Vagina (tissue), 2 donors: ENCODE measurements at regions not wholly inside any gene's neighbourhood (a gene's known extent, or its start where the extent isn't known, plus 50 kb on each side); places are given as distances from the start of the nearest gene placed in this dataset.
"Not testable (repeated sequence)": the region's sequence is repeated elsewhere in the genome, so short reads cannot be mapped to it uniquely, and the experiment has no call there.

Experiments
- DNase-seq, 2 donors: peaks; one replicate each; pipeline ENCODE4 v3.0.0-alpha.2; 2017; ENCODE audit errors: extremely low spot score in 2 of 2
- H3K27ac ChIP-seq: fragments of 200-600 bp; sonication (generic); one replicate; pipeline ENCODE4 v1.5.1; 2019
- H3K27me3 ChIP-seq: fragments of 200-600 bp; sonication (generic); one replicate; pipeline ENCODE4 v1.5.1; 2019
- H3K36me3 ChIP-seq, 2 donors: fragments of 200-600 bp; sonication (generic); one replicate each; pipeline ENCODE4 v1.5.1; 2017 to 2019
- H3K4me1 ChIP-seq: fragments of 200-600 bp; sonication (generic); one replicate; pipeline ENCODE4 v1.5.1; 2019
- H3K4me3 ChIP-seq, 2 donors: fragments of 200-600 bp; sonication (generic); 1 replicate in 1 of 2; 2 replicates in 1 of 2; pipeline ENCODE4 v1.5.1; 2016 to 2019
- H3K9me3 ChIP-seq: fragments of 200-600 bp; sonication (generic); one replicate; pipeline ENCODE4 v1.5.1; 2019
- CTCF ChIP-seq, 3 experiments: fragments of 450-650 bp in 2 of 3; fragments of 200-600 bp in 1 of 3; sonication (generic) in 1 of 3; IDR thresholded peaks; one replicate each; pipeline ENCODE4 v1.5.1; 2017 to 2019; ENCODE audit warnings: antibody characterized with exemption in 3 of 3, mild to moderate bottlenecking in 2 of 3, moderate library complexity in 2 of 3
- POLR2A ChIP-seq, 2 donors: fragments of 450-650 bp; IDR thresholded peaks; one replicate each; pipeline ENCODE4 v1.6.1; 2017; ENCODE audit warnings: antibody characterized with exemption in 2 of 2, mild to moderate bottlenecking in 2 of 2, moderate library complexity in 2 of 2
- POLR2AphosphoS5 ChIP-seq, 2 donors: sonication (generic); formaldehyde crosslinking; IDR thresholded peaks; one replicate each; pipeline ENCODE4 v1.9.0; 2017; ENCODE audit warnings: antibody characterized with exemption in 2 of 2, mild to moderate bottlenecking in 2 of 2, low read depth in 1 of 2; ENCODE audit not compliant: insufficient read depth in 1 of 2
- intact Hi-C: fragments of 100-400 bp; cut with DNase I; formaldehyde crosslinking; loops from one replicate; pipeline ENCODE4 v1.15.1; 2023

DNA sequence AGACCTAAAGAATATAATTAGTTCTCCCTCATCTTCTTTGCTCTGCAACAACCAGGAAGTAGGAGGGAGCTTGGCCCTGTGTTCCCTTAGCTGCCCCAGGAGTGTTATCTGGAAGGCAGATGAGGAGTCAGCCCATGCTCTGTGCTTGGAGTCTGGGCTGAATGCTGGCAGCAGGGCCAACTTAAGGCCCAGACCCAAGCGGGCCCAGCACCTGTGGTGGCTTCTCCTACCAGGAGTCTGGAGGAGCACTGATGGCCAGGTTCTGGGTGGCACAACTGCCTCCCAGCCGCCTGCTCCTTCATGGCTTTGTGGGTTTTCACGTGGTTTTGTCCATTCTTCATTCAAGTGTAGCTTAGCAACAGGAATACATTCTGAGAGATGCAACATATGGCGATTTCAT lies 1910.7 kb upstream of the LRRTM1 start:
- Histone ChIP-seq H3K4me3 (no peak overlapping the region), H3K4me1 (no peaks in the 10 kb centered on the region), H3K27me3 (no peaks in the 10 kb centered on the region), H3K9me3 (no peaks in the 10 kb centered on the region), H3K36me3 (no peaks in the 10 kb centered on the region), H3K27ac (no peak overlapping the region)
- no peak for DNase-seq
- intact Hi-C loops: no loop called here
- TF ChIP-seq POLR2AphosphoS5 (IDR thresholded peaks at IDR 0.05; ENCODE audit: insufficient read depth in 1 of 2, low read depth in 1 of 2) (no peak), POLR2A (IDR thresholded peaks at IDR 0.05) (no peak), CTCF (IDR thresholded peaks at IDR 0.05) (no peak)

DNA sequence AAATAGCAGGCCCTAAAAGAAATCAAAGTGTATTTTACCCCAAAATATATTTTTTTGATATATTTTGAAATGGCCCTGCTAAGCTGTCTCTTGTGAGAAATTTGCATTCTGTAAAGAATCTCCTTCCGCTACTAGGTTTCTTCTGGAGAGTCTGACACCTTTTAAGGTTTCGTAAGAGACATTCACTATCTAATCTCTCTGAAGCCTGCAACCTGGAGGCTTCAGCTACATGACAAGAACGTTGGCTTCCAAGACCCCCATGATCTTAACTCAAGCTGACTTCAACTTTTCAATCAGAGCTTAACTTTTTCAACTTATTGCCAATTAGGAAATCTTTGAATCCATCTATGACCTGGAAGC lies 1894.9 kb upstream of the LRRTM1 start:
- Histone ChIP-seq H3K27ac (no peak overlapping the region), H3K4me3 (no peak overlapping the region), H3K4me1 (no peaks in the 10 kb centered on the region), H3K36me3 (no peaks in the 10 kb centered on the region), H3K9me3 (no peaks in the 10 kb centered on the region), H3K27me3 (no peaks in the 10 kb centered on the region)
- no peak for DNase-seq
- intact Hi-C loops: no loop called here
- no peak for TF ChIP-seq POLR2AphosphoS5 (IDR thresholded peaks at IDR 0.05; ENCODE audit: insufficient read depth in 1 of 2, low read depth in 1 of 2)
- no peak for TF ChIP-seq CTCF (IDR thresholded peaks at IDR 0.05)
- TF ChIP-seq POLR2A (IDR thresholded peaks at IDR 0.05): no peak

GRCh38 chr2:82198809-82199492 lies 1894.4 kb upstream of the LRRTM1 start:
- DNase-seq: no peak
- intact Hi-C loops: no loop called here
- TF ChIP-seq POLR2AphosphoS5 (IDR thresholded peaks at IDR 0.05; ENCODE audit: insufficient read depth in 1 of 2, low read depth in 1 of 2): no peak
- Histone ChIP-seq H3K4me3 (no peak overlapping the region), H3K36me3 (no peaks in the 10 kb centered on the region), H3K27ac (no peak overlapping the region), H3K27me3 (no peaks in the 10 kb centered on the region), H3K4me1 (no peaks in the 10 kb centered on the region), H3K9me3 (no peaks in the 10 kb centered on the region)

GRCh38 chr2:82182270-82182669 lies 1877.7 kb upstream of the LRRTM1 start:
- no peaks in the 10 kb centered on the region for H3K4me1 ChIP-seq
- no peaks in the 10 kb centered on the region for H3K36me3 ChIP-seq
- no peaks in the 10 kb centered on the region for H3K9me3 ChIP-seq
- no peak overlapping the region for H3K4me3 ChIP-seq
- DNase-seq: no peak
- intact Hi-C loops: no loop called here
- H3K27ac ChIP-seq: no peak overlapping the region
- TF ChIP-seq POLR2A (IDR thresholded peaks at IDR 0.05) (no peak), CTCF (IDR thresholded peaks at IDR 0.05) (no peak), POLR2AphosphoS5 (IDR thresholded peaks at IDR 0.05; ENCODE audit: insufficient read depth in 1 of 2, low read depth in 1 of 2) (no peak)
- no peaks in the 10 kb centered on the region for H3K27me3 ChIP-seq

- H3K36me3 ChIP-seq, H3K9me3 ChIP-seq, H3K27ac ChIP-seq, intact Hi-C loops, H3K4me3 ChIP-seq, H3K27me3 ChIP-seq, H3K4me1 ChIP-seq, DNase-seq: not testable (repeated sequence)
Measured at GRCh38 chr2:82175210-82175609, 1870.7 kb upstream of the LRRTM1 start.

DNA sequence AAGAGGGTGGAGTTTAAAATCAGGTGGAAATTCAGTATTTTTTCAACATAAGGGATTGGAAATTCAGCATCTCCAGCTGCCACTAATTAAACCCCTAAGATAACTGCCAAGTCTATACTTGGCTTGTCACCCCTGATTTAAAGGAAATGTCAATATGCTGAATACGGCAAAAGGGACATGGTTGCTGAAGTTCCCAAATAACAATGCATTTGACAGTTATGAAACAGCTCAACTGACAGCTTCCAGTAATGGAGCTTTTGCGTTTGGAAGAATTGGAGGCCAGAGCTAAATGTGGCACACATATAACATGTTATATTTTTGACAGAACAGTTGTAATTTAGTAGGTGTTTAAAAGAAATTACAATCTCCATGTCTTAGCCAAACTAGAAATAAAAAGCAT lies 1867.9 kb upstream of the LRRTM1 start:
- intact Hi-C loops: no loop called here

More for the DNA sequence above, 1867.9 kb upstream of the LRRTM1 start:
- no peak for TF ChIP-seq POLR2AphosphoS5 (IDR thresholded peaks at IDR 0.05; ENCODE audit: insufficient read depth in 1 of 2, low read depth in 1 of 2)
- no peak for TF ChIP-seq CTCF (IDR thresholded peaks at IDR 0.05)
- no peak for TF ChIP-seq POLR2A (IDR thresholded peaks at IDR 0.05)
- Histone ChIP-seq H3K4me3 (no peak overlapping the region), H3K9me3 (no peaks in the 10 kb centered on the region), H3K4me1 (no peaks in the 10 kb centered on the region), H3K36me3 (no peaks in the 10 kb centered on the region), H3K27me3 (no peaks in the 10 kb centered on the region), H3K27ac (no peak overlapping the region)
- no peak for DNase-seq
